HL-60 (cell line): ENCODE measurements at regions not wholly inside any gene's neighbourhood (a gene's known extent, or its start where the extent isn't known, plus 50 kb on each side); places are given as distances from the start of the nearest gene placed in this dataset.

Source experiments
- GABPA ChIP-seq: IDR thresholded peaks from 2 replicates; pipeline ENCODE4 v1.6.1; 2012; ENCODE audit warnings: low read depth
- POLR2AphosphoS5 ChIP-seq: IDR thresholded peaks from 2 replicates; pipeline ENCODE4 v1.6.1; 2012; ENCODE audit warnings: low read depth
- TF ChIP-seq, protein P1 (sequence below): IDR thresholded peaks from 2 replicates; pipeline ENCODE4 v1.6.1; 2012; ENCODE audit warnings: low read depth; ENCODE audit not compliant: insufficient replicate concordance
- TF ChIP-seq, protein P2 (sequence below): IDR thresholded peaks from one replicate; pipeline ENCODE4 v1.5.1; 2011; ENCODE audit warnings: low read length, control low read depth, inconsistent platforms; ENCODE audit not compliant: insufficient read depth

DNA sequence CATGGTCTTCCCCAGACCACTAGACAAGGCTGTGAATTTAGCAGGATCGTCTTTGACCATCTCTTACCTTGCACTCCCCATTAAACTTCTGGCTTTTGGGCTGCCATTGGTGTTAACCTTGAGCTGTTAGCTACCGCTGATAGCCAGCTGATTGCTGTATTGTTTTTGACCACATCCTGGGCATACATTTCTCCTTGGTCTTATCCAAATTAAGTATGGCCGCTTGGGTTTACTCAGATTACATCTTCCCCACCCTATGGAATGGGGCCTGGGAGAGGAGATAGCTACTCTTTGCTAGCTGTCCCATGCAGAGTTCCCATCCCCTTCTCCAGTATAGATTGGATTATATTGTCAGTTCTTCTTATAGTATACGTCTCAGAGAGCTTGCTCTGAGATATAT is 270.4 kb upstream of the ELAC2 start:
- TF ChIP-seq, protein P1, sequence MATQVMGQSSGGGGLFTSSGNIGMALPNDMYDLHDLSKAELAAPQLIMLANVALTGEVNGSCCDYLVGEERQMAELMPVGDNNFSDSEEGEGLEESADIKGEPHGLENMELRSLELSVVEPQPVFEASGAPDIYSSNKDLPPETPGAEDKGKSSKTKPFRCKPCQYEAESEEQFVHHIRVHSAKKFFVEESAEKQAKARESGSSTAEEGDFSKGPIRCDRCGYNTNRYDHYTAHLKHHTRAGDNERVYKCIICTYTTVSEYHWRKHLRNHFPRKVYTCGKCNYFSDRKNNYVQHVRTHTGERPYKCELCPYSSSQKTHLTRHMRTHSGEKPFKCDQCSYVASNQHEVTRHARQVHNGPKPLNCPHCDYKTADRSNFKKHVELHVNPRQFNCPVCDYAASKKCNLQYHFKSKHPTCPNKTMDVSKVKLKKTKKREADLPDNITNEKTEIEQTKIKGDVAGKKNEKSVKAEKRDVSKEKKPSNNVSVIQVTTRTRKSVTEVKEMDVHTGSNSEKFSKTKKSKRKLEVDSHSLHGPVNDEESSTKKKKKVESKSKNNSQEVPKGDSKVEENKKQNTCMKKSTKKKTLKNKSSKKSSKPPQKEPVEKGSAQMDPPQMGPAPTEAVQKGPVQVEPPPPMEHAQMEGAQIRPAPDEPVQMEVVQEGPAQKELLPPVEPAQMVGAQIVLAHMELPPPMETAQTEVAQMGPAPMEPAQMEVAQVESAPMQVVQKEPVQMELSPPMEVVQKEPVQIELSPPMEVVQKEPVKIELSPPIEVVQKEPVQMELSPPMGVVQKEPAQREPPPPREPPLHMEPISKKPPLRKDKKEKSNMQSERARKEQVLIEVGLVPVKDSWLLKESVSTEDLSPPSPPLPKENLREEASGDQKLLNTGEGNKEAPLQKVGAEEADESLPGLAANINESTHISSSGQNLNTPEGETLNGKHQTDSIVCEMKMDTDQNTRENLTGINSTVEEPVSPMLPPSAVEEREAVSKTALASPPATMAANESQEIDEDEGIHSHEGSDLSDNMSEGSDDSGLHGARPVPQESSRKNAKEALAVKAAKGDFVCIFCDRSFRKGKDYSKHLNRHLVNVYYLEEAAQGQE, result no peak
- TF ChIP-seq GABPA (no peak), POLR2AphosphoS5 (no peak)
- TF ChIP-seq, protein P2, sequence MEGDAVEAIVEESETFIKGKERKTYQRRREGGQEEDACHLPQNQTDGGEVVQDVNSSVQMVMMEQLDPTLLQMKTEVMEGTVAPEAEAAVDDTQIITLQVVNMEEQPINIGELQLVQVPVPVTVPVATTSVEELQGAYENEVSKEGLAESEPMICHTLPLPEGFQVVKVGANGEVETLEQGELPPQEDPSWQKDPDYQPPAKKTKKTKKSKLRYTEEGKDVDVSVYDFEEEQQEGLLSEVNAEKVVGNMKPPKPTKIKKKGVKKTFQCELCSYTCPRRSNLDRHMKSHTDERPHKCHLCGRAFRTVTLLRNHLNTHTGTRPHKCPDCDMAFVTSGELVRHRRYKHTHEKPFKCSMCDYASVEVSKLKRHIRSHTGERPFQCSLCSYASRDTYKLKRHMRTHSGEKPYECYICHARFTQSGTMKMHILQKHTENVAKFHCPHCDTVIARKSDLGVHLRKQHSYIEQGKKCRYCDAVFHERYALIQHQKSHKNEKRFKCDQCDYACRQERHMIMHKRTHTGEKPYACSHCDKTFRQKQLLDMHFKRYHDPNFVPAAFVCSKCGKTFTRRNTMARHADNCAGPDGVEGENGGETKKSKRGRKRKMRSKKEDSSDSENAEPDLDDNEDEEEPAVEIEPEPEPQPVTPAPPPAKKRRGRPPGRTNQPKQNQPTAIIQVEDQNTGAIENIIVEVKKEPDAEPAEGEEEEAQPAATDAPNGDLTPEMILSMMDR, result no peak
